WTC11 (cell line): ENCODE measurements at regions not wholly inside any gene's neighbourhood (a gene's known extent, or its start where the extent isn't known, plus 50 kb on each side); places are given as distances from the start of the nearest gene placed in this dataset.

ENCODE experiments used
- ATAC-seq: fragments of 200-7000 bp; cut with Tn5 transposase; 2 replicates; pipeline ENCODE4 v1.10.0; 2021; ENCODE audit warnings: mild to moderate bottlenecking, moderate library complexity
- CTCF ChIA-PET: fragments of 300-600 bp; sonication (Branson Sonifier 250); formaldehyde crosslinking; loops from one replicate; lab custom pipeline; 2021; ENCODE audit warnings: antibody characterized with exemption; lab: Charles Lee
- POLR2A ChIA-PET: fragments of 350-600 bp; sonication (Branson Sonifier 250); formaldehyde crosslinking; loops from one replicate; lab custom pipeline; 2021; ENCODE audit warnings: antibody characterized with exemption; lab: Charles Lee
- DNase-seq: peaks from one replicate; pipeline ENCODE4 v3.0.0; 2021; ENCODE audit warnings: low spot score
- H3K27ac Mint-ChIP-seq: 2 replicates; pipeline ENCODE4 v1.8.0; 2021; ENCODE audit warnings: mixed read lengths
- H3K27me3 Mint-ChIP-seq: 2 replicates; pipeline ENCODE4 v1.8.0; 2021; ENCODE audit warnings: low read depth, mild to moderate bottlenecking, moderate library complexity, mixed read lengths
- H3K36me3 Mint-ChIP-seq: 2 replicates; pipeline ENCODE4 v1.8.0; 2021; ENCODE audit warnings: mixed read lengths
- H3K4me1 Mint-ChIP-seq: 2 replicates; pipeline ENCODE4 v1.8.0; 2022; ENCODE audit warnings: mixed read lengths
- H3K4me3 Mint-ChIP-seq: 2 replicates; pipeline ENCODE4 v1.8.0; 2021; ENCODE audit warnings: mild to moderate bottlenecking, moderate library complexity, mixed read lengths
- H3K9me3 Mint-ChIP-seq: 2 replicates; pipeline ENCODE4 v1.8.0; 2021; ENCODE audit warnings: mixed read lengths
- EMX1 ChIP-seq: fragments of 250-450 bp; sonication (Bioruptor Pico); IDR thresholded peaks from 2 replicates; pipeline ENCODE4 v1.8.0; 2021; ENCODE audit warnings: mild to moderate bottlenecking
- GTF2I ChIP-seq: fragments of 250-450 bp; sonication (Bioruptor Pico); conservative IDR thresholded peaks from 2 replicates; pipeline ENCODE4 v1.4.0; 2021; ENCODE audit warnings: mild to moderate bottlenecking
- MXD4 ChIP-seq: fragments of 250-450 bp; sonication (Bioruptor Pico); IDR thresholded peaks from 2 replicates; pipeline ENCODE4 v1.8.0; 2021; ENCODE audit warnings: mild to moderate bottlenecking, moderate library complexity, borderline replicate concordance
- MYBL2 ChIP-seq: sonication (generic); formaldehyde crosslinking; IDR thresholded peaks from 2 replicates; pipeline ENCODE4 v1.8.1; 2023; ENCODE audit warnings: mild to moderate bottlenecking, moderate library complexity, missing genetic modification reagents
- ZBTB43 ChIP-seq: sonication (generic); formaldehyde crosslinking; IDR thresholded peaks from 2 replicates; pipeline ENCODE4 v1.8.1; 2023; ENCODE audit warnings: mild to moderate bottlenecking, missing genetic modification reagents
- ZNF138 ChIP-seq: sonication (generic); formaldehyde crosslinking; conservative IDR thresholded peaks from 2 replicates; pipeline ENCODE4 v1.8.1; 2022; ENCODE audit warnings: mild to moderate bottlenecking, moderate library complexity, missing genetic modification reagents
- ZNF281 ChIP-seq: sonication (generic); formaldehyde crosslinking; IDR thresholded peaks from 2 replicates; pipeline ENCODE4 v1.8.0; 2023; ENCODE audit warnings: mild to moderate bottlenecking, missing genetic modification reagents
- ZNF317 ChIP-seq: sonication (generic); formaldehyde crosslinking; IDR thresholded peaks from 2 replicates; pipeline ENCODE4 v1.8.1; 2023; ENCODE audit warnings: low read depth, mild to moderate bottlenecking, moderate library complexity, missing genetic modification reagents, borderline replicate concordance
- ZNF416 ChIP-seq: fragments of 250-450 bp; sonication (Bioruptor Pico); IDR thresholded peaks from 2 replicates; pipeline ENCODE4 v1.9.0; 2021; ENCODE audit warnings: mild to moderate bottlenecking, inconsistent platforms
- ZNF423 ChIP-seq: fragments of 250-450 bp; sonication (Bioruptor Pico); IDR thresholded peaks from 2 replicates; pipeline ENCODE4 v2.1.2; 2022; ENCODE audit warnings: mild to moderate bottlenecking, moderate library complexity
- TF ChIP-seq, protein P1 (sequence below): sonication (generic); formaldehyde crosslinking; IDR thresholded peaks from 2 replicates; pipeline ENCODE4 v1.8.0; 2023; ENCODE audit warnings: missing genetic modification reagents, mild to moderate bottlenecking, borderline replicate concordance
- TF ChIP-seq, protein P2 (sequence below): sonication (generic); formaldehyde crosslinking; IDR thresholded peaks from 2 replicates; pipeline ENCODE4 v1.8.1; 2023; ENCODE audit warnings: mild to moderate bottlenecking, moderate library complexity, missing genetic modification reagents
- TF ChIP-seq, protein P3 (sequence below): sonication (generic); formaldehyde crosslinking; IDR thresholded peaks from 2 replicates; pipeline ENCODE4 v1.8.0; 2022; ENCODE audit warnings: mild to moderate bottlenecking, missing genetic modification reagents
- TF ChIP-seq, protein P4 (sequence below): fragments of 250-450 bp; sonication (Bioruptor Pico); IDR thresholded peaks from 2 replicates; pipeline ENCODE4 v1.9.0; 2021; ENCODE audit warnings: mild to moderate bottlenecking
- TF ChIP-seq, protein P5 (sequence below): sonication (generic); formaldehyde crosslinking; IDR thresholded peaks from 2 replicates; pipeline ENCODE4 v1.8.0; 2022; ENCODE audit warnings: mild to moderate bottlenecking, missing genetic modification reagents
- TF ChIP-seq, protein P6 (sequence below): sonication (generic); formaldehyde crosslinking; IDR thresholded peaks from 2 replicates; pipeline ENCODE4 v1.8.0; 2023; ENCODE audit warnings: missing genetic modification reagents

GRCh38 chr5:56463944-56464571 lies 230.9 kb upstream of the ANKRD55 start (continued):
- TF ChIP-seq, protein P1, sequence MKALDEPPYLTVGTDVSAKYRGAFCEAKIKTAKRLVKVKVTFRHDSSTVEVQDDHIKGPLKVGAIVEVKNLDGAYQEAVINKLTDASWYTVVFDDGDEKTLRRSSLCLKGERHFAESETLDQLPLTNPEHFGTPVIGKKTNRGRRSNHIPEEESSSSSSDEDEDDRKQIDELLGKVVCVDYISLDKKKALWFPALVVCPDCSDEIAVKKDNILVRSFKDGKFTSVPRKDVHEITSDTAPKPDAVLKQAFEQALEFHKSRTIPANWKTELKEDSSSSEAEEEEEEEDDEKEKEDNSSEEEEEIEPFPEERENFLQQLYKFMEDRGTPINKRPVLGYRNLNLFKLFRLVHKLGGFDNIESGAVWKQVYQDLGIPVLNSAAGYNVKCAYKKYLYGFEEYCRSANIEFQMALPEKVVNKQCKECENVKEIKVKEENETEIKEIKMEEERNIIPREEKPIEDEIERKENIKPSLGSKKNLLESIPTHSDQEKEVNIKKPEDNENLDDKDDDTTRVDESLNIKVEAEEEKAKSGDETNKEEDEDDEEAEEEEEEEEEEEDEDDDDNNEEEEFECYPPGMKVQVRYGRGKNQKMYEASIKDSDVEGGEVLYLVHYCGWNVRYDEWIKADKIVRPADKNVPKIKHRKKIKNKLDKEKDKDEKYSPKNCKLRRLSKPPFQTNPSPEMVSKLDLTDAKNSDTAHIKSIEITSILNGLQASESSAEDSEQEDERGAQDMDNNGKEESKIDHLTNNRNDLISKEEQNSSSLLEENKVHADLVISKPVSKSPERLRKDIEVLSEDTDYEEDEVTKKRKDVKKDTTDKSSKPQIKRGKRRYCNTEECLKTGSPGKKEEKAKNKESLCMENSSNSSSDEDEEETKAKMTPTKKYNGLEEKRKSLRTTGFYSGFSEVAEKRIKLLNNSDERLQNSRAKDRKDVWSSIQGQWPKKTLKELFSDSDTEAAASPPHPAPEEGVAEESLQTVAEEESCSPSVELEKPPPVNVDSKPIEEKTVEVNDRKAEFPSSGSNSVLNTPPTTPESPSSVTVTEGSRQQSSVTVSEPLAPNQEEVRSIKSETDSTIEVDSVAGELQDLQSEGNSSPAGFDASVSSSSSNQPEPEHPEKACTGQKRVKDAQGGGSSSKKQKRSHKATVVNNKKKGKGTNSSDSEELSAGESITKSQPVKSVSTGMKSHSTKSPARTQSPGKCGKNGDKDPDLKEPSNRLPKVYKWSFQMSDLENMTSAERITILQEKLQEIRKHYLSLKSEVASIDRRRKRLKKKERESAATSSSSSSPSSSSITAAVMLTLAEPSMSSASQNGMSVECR, result no peak
- TF ChIP-seq ZNF317 (CRISPR knock-in tag), result no peak
- TF ChIP-seq, protein P2, sequence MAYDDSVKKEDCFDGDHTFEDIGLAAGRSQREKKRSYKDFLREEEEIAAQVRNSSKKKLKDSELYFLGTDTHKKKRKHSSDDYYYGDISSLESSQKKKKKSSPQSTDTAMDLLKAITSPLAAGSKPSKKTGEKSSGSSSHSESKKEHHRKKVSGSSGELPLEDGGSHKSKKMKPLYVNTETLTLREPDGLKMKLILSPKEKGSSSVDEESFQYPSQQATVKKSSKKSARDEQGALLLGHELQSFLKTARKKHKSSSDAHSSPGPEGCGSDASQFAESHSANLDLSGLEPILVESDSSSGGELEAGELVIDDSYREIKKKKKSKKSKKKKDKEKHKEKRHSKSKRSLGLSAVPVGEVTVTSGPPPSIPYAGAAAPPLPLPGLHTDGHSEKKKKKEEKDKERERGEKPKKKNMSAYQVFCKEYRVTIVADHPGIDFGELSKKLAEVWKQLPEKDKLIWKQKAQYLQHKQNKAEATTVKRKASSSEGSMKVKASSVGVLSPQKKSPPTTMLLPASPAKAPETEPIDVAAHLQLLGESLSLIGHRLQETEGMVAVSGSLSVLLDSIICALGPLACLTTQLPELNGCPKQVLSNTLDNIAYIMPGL (CRISPR knock-in tag), result no peak
- no peak for TF ChIP-seq MXD4 (CRISPR knock-in tag)
- TF ChIP-seq, protein P3, sequence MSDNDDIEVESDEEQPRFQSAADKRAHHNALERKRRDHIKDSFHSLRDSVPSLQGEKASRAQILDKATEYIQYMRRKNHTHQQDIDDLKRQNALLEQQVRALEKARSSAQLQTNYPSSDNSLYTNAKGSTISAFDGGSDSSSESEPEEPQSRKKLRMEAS (CRISPR knock-in tag), result no peak

GRCh38 chr5:56461584-56461983 lies 228.5 kb upstream of the ANKRD55 start:
- TF ChIP-seq ZNF423 (CRISPR knock-in tag) (no peak), MYBL2 (CRISPR knock-in tag) (no peak), ZNF281 (CRISPR knock-in tag) (no peak)
- TF ChIP-seq, protein P4, sequence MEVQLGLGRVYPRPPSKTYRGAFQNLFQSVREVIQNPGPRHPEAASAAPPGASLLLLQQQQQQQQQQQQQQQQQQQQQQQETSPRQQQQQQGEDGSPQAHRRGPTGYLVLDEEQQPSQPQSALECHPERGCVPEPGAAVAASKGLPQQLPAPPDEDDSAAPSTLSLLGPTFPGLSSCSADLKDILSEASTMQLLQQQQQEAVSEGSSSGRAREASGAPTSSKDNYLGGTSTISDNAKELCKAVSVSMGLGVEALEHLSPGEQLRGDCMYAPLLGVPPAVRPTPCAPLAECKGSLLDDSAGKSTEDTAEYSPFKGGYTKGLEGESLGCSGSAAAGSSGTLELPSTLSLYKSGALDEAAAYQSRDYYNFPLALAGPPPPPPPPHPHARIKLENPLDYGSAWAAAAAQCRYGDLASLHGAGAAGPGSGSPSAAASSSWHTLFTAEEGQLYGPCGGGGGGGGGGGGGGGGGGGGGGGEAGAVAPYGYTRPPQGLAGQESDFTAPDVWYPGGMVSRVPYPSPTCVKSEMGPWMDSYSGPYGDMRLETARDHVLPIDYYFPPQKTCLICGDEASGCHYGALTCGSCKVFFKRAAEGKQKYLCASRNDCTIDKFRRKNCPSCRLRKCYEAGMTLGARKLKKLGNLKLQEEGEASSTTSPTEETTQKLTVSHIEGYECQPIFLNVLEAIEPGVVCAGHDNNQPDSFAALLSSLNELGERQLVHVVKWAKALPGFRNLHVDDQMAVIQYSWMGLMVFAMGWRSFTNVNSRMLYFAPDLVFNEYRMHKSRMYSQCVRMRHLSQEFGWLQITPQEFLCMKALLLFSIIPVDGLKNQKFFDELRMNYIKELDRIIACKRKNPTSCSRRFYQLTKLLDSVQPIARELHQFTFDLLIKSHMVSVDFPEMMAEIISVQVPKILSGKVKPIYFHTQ (CRISPR knock-in tag), result no peak
- CTCF ChIA-PET, result no interaction called here
- no peak overlapping the region for H3K4me3 Mint-ChIP-seq
- ATAC-seq, result no peak
- no peak overlapping the region for H3K27ac Mint-ChIP-seq
- peaks cover 53% of the 10 kb centered on the region for H3K4me1 Mint-ChIP-seq
- H3K27me3 Mint-ChIP-seq, result no peaks in the 10 kb centered on the region
- POLR2A ChIA-PET, result no interaction called here
- no peaks in the 10 kb centered on the region for H3K36me3 Mint-ChIP-seq
- no peak for DNase-seq
- no peaks in the 10 kb centered on the region for H3K9me3 Mint-ChIP-seq

DNA sequence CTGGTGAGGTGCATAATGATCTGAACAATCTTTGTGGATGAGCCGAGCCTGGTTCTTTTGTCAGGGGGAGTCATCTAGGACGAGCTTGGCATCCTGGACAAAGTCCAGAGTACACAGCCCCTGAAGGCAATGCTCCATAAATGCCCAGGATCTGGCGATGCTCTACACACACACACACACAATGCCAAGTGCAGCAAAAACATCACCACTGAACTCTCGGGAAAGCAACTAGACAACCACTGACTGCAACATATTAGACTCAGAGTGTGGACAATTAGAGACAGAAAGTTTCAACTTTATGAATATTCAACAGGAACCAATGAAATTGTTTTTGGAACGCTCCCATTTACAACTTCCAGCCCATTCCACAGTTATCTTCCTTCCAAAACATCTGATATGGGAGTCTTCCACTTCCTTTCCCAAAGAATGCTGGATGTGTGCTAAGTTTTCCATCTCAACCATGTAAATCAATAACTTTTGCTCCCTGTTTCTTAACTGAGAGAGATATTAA lies 227.6 kb upstream of the ANKRD55 start:
- DNase-seq, result no peak
- H3K27me3 Mint-ChIP-seq, result no peaks in the 10 kb centered on the region
- CTCF ChIA-PET, result interaction anchor here (1.5 kb wide), 1 partner anchor 190 kb away, joined by 4 read pairs; no protein-coding TSS in a partner anchor
- no peak overlapping the region for H3K27ac Mint-ChIP-seq
- H3K4me1 Mint-ChIP-seq, result peaks cover 50% of the 10 kb centered on the region
- POLR2A ChIA-PET, result no interaction called here
- no peak for ATAC-seq
- H3K36me3 Mint-ChIP-seq, result no peaks in the 10 kb centered on the region
- no peak overlapping the region for H3K4me3 Mint-ChIP-seq
- no peaks in the 10 kb centered on the region for H3K9me3 Mint-ChIP-seq
- TF ChIP-seq EMX1 (no peak), ZNF416 (CRISPR knock-in tag) (no peak), MYBL2 (CRISPR knock-in tag) (no peak), GTF2I (no peak), ZNF138 (CRISPR knock-in tag) (no peak), ZBTB43 (CRISPR knock-in tag) (no peak)
- TF ChIP-seq, protein P5, sequence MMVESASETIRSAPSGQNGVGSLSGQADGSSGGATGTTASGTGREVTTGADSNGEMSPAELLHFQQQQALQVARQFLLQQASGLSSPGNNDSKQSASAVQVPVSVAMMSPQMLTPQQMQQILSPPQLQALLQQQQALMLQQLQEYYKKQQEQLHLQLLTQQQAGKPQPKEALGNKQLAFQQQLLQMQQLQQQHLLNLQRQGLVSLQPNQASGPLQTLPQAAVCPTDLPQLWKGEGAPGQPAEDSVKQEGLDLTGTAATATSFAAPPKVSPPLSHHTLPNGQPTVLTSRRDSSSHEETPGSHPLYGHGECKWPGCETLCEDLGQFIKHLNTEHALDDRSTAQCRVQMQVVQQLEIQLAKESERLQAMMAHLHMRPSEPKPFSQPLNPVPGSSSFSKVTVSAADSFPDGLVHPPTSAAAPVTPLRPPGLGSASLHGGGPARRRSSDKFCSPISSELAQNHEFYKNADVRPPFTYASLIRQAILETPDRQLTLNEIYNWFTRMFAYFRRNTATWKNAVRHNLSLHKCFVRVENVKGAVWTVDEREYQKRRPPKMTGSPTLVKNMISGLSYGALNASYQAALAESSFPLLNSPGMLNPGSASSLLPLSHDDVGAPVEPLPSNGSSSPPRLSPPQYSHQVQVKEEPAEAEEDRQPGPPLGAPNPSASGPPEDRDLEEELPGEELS (CRISPR knock-in tag), result no peak
- TF ChIP-seq, protein P6, sequence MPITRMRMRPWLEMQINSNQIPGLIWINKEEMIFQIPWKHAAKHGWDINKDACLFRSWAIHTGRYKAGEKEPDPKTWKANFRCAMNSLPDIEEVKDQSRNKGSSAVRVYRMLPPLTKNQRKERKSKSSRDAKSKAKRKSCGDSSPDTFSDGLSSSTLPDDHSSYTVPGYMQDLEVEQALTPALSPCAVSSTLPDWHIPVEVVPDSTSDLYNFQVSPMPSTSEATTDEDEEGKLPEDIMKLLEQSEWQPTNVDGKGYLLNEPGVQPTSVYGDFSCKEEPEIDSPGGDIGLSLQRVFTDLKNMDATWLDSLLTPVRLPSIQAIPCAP (CRISPR knock-in tag), result no peak
